Activated B cell treated with CpG ODN at 0.5 μM for 24 hours (primary cell): ENCODE measurements at regions not wholly inside any gene's neighbourhood (a gene's known extent, or its start where the extent isn't known, plus 50 kb on each side); places are given as distances from the start of the nearest gene placed in this dataset.
"Not testable (repeated sequence)": the region's sequence is repeated elsewhere in the genome, so short reads cannot be mapped to it uniquely, and the experiment has no call there.

Source experiments
- ATAC-seq: fragments of 200-7000 bp; cut with Tn5 transposase; one replicate; pipeline ENCODE4 v1.10.0; 2021; ENCODE audit warnings: low read depth, mild to moderate bottlenecking, moderate library complexity
- CTCF ChIA-PET: fragments of 350-600 bp; sonication (Branson Sonifier 250); formaldehyde crosslinking; loops from one replicate; lab custom pipeline; 2021; ENCODE audit warnings: antibody characterized with exemption; lab: Charles Lee
- POLR2A ChIA-PET: fragments of 350-600 bp; sonication (Branson Sonifier 250); formaldehyde crosslinking; loops from one replicate; lab custom pipeline; 2021; ENCODE audit warnings: antibody characterized with exemption; lab: Charles Lee
- DNase-seq: peaks from one replicate; pipeline ENCODE4 v3.0.0; 2022
- H3K27ac Mint-ChIP-seq: one replicate; pipeline ENCODE4 v1.8.0; 2020; ENCODE audit warnings: mixed read lengths
- H3K27me3 Mint-ChIP-seq: one replicate; pipeline ENCODE4 v1.8.0; 2021; ENCODE audit warnings: mixed read lengths
- H3K36me3 Mint-ChIP-seq: one replicate; pipeline ENCODE4 v1.8.0; 2021; ENCODE audit warnings: low read depth, mixed read lengths
- H3K4me1 Mint-ChIP-seq: one replicate; pipeline ENCODE4 v1.8.0; 2021; ENCODE audit warnings: mixed read lengths
- H3K4me3 Mint-ChIP-seq: one replicate; pipeline ENCODE4 v1.8.0; 2020; ENCODE audit warnings: mild to moderate bottlenecking, mixed read lengths
- H3K9me3 Mint-ChIP-seq: one replicate; pipeline ENCODE4 v1.8.0; 2020; ENCODE audit warnings: mixed read lengths
- intact Hi-C: fragments of 100-400 bp; cut with micrococcal nuclease; formaldehyde crosslinking; loops from one replicate; pipeline ENCODE4 v1.15.1; 2024
- TF ChIP-seq, protein P1 (sequence below): fragments of 200-600 bp; IDR thresholded peaks from one replicate; pipeline ENCODE4 v1.8.0; 2022; ENCODE audit warnings: antibody characterized with exemption, mild to moderate bottlenecking

DNA sequence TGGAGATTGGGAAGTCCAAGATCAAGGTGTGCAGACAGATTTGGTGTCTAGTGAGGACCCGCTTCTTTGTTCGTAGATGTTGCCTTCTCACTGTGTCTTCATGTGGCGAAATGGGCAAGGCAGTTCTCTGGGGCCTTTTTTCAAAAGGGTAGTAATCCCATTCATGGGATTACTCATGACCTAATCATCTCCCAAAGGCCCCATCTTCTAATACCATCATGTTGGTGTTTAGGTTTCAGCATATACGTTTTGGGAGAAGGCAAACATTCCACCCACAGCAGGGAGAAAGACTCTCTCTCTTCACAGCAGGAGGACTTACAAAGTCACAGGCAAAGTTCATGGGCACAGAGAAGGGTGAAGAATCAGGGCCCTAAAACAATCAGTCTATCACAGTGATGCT is 252.1 kb downstream of the RPLP1 start:
- Mint-ChIP-seq H3K4me3 (no peak overlapping the region), H3K9me3 (peaks cover 10% of the 10 kb centered on the region), H3K27ac (no peak overlapping the region), H3K36me3 (peaks cover 3% of the 10 kb centered on the region), H3K4me1 (no peaks in the 10 kb centered on the region), H3K27me3 (peaks cover 3% of the 10 kb centered on the region)
- ChIA-PET POLR2A (no interaction called here), CTCF (no interaction called here)
- TF ChIP-seq, protein P1, sequence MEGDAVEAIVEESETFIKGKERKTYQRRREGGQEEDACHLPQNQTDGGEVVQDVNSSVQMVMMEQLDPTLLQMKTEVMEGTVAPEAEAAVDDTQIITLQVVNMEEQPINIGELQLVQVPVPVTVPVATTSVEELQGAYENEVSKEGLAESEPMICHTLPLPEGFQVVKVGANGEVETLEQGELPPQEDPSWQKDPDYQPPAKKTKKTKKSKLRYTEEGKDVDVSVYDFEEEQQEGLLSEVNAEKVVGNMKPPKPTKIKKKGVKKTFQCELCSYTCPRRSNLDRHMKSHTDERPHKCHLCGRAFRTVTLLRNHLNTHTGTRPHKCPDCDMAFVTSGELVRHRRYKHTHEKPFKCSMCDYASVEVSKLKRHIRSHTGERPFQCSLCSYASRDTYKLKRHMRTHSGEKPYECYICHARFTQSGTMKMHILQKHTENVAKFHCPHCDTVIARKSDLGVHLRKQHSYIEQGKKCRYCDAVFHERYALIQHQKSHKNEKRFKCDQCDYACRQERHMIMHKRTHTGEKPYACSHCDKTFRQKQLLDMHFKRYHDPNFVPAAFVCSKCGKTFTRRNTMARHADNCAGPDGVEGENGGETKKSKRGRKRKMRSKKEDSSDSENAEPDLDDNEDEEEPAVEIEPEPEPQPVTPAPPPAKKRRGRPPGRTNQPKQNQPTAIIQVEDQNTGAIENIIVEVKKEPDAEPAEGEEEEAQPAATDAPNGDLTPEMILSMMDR, result no peak
- intact Hi-C loops, result no loop called here
- ATAC-seq, result no peak
- no peak for DNase-seq

DNA sequence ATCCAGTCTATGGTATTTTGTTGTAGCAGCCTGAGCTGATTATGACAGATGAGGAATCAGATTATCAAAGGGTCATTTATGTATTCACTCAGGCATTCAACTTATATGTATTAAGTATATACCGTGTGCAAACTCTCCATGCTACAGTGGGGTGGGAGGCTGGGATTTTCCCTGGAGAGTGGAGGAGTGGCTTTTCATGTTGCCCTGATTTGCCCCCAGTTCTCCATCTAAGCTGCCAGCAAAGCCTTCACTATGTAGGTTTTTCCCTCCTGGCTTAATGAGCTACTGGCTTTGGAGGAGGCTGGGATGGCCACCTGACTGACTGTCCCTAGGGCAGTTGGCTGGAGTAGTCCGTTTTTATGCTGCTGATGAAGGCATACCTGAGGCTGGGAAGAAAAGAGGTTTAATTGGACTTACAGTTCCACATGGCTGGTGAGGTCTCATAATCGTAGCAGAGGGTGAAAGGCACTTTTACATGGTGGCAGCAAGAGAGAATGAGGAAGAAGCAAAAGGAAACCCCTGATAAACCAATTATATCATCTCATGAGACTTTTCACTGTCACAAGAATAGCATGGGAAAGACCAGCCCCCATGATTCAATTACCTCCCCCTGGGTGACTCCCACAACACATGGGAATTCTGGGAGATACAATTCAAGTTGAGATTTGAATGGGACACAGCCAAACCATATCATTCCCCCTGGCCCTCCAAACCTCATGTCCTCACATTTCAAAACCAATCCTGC is 253.9 kb downstream of the RPLP1 start:
- Mint-ChIP-seq H3K4me1 (no peaks in the 10 kb centered on the region), H3K27me3 (peaks cover 3% of the 10 kb centered on the region), H3K27ac (no peak overlapping the region), H3K9me3 (peaks cover 10% of the 10 kb centered on the region), H3K36me3 (peaks cover 3% of the 10 kb centered on the region), H3K4me3 (peak overlapping the region; percentile 33)
- ChIA-PET POLR2A (no interaction called here), CTCF (no interaction called here)
- TF ChIP-seq, protein P1, result no peak
- intact Hi-C loops, result no loop called here
- no peak for ATAC-seq
- no peak for DNase-seq

DNA sequence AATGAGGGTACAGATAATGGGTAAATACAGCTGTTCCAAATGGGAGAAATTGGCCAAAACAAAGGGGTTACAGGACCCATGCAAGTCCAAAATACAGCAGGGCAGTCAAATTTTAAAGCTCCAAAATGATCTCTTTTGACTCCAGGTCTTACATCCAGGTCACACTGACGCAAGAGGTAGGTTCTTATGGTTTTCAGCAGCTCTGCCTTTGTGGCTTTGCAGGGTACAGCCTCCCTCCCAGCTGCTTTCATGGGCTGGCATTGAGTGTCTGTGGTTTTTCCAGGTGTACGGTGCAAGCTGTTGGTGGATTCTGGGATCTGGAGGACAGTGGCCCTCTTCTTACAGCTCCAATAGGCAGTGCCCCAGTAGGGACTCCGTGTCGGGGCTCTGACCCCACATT is 254.6 kb downstream of the RPLP1 start:
- H3K9me3 Mint-ChIP-seq, H3K4me3 Mint-ChIP-seq, H3K4me1 Mint-ChIP-seq, H3K36me3 Mint-ChIP-seq, ATAC-seq, H3K27ac Mint-ChIP-seq, DNase-seq, intact Hi-C loops, POLR2A ChIA-PET, H3K27me3 Mint-ChIP-seq, CTCF ChIA-PET: not testable (repeated sequence)

DNA sequence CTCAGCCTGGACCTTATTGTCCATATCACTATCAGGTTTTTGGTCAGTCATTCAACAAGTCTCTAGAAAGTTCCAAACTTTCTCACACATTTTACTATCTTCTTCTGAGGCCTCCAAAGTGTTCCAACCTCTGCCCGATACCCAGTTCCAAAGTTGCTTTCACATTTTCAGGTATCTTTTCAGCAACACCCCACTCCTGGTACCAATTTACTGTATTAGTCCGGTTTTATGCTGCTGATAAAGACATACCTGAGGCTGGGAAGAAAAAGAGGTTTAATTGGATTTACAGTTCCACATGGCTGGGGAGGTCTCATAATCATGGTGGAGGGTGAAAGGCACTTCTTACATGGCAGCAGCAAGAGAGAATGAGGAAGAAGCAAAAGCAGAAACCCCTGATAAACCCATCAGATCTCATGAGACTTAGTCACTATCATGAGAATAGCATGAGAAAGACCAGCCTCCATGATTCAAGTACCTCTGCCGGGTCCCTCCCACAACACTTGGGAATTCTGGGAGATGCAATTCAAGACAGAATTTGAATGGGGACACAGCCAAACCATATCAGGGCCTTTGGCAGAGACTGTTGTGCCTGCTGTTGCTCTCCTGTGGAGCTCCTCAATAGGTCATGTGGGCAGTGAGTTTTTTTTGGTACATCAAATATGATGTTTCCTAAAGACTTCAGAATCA is 256.0 kb downstream of the RPLP1 start:
- H3K4me1 Mint-ChIP-seq, DNase-seq, ATAC-seq, H3K36me3 Mint-ChIP-seq, H3K27me3 Mint-ChIP-seq, intact Hi-C loops, CTCF ChIA-PET, H3K4me3 Mint-ChIP-seq, H3K9me3 Mint-ChIP-seq, H3K27ac Mint-ChIP-seq, POLR2A ChIA-PET: not testable (repeated sequence)

DNA sequence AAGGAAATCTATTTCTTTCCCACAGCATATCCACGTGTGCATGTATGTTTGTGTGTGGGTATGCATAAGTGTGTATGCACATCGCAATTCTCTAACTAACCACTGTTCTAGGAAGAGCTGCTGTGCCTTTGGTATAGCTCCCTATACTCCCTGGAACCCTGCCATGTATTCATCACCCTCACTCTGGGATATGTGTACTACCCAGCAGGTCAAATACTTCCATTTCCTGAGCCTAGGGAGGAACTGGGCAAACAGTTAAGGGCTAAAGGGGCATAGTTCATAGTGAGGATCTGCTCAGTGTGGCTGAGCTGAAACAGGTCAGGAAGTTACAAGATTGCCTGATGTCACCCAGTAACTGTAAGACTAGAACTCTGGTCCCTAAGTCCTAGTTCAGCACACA is 260.4 kb downstream of the RPLP1 start:
- Mint-ChIP-seq H3K27ac (no peak overlapping the region), H3K4me3 (no peak overlapping the region), H3K27me3 (peaks cover 3% of the 10 kb centered on the region), H3K4me1 (peaks cover 22% of the 10 kb centered on the region), H3K9me3 (peaks cover 7% of the 10 kb centered on the region), H3K36me3 (peaks cover 3% of the 10 kb centered on the region)
- TF ChIP-seq, protein P1, result no peak
- ATAC-seq (no peak), DNase-seq (no peak)
- ChIA-PET CTCF (no interaction called here), POLR2A (no interaction called here)
- intact Hi-C loops, result no loop called here
